H1 (cell line): ENCODE measurements at regions not wholly inside any gene's neighbourhood (a gene's known extent, or its start where the extent isn't known, plus 50 kb on each side); places are given as distances from the start of the nearest gene placed in this dataset.

Source experiments
- CTCF ChIA-PET: fragments of 300-600 bp; sonication (Branson Sonifier 250); formaldehyde crosslinking; loops from one replicate; lab custom pipeline; 2021; ENCODE audit not compliant: partially characterized antibody; lab: Charles Lee
- POLR2A ChIA-PET: fragments of 300-600 bp; sonication (Branson Sonifier 250); formaldehyde crosslinking; loops from one replicate; lab custom pipeline; 2021; ENCODE audit warnings: inconsistent platforms; ENCODE audit not compliant: partially characterized antibody; lab: Charles Lee
- DNase-seq, 2 experiments: peaks; one replicate each; pipeline versions ENCODE4 v3.0.0 to v3.0.0-alpha.2; 2010 to 2022; ENCODE audit warnings: low spot score in 2 of 2, low read depth in 1 of 2, mixed read lengths in 1 of 2
- FAIRE-seq: peaks from 2 replicates; lab custom pipeline; 2011; peaks lifted over from hg19 to GRCh38; lab: Jason Lieb, UNC
- H2AFZ ChIP-seq: 2 replicates; pipeline ENCODE4 v1.8.1; 2012; ENCODE audit warnings: low read length, inconsistent platforms
- H2AK5ac ChIP-seq: 2 replicates; pipeline ENCODE4 v1.6.1; 2013; ENCODE audit warnings: low read depth, low read length
- H2BK120ac ChIP-seq: replicated peaks from 2 replicates; pipeline ENCODE3; 2013; ENCODE audit warnings: low read depth, low read length, inconsistent platforms
- H2BK12ac ChIP-seq: 2 replicates; pipeline ENCODE4 v1.6.1; 2013; ENCODE audit warnings: low read depth, low read length
- H2BK15ac ChIP-seq: 2 replicates; pipeline ENCODE4 v1.6.1; 2013; ENCODE audit warnings: low read length
- H2BK20ac ChIP-seq: 2 replicates; pipeline ENCODE4 v1.6.1; 2013; ENCODE audit warnings: low read length
- H2BK5ac ChIP-seq: 2 replicates; pipeline ENCODE4 v1.6.1; 2013; ENCODE audit warnings: low read depth, low read length
- H3K14ac ChIP-seq: 2 replicates; pipeline ENCODE4 v1.6.1; 2013; ENCODE audit warnings: inconsistent platforms; ENCODE audit not compliant: insufficient read length
- H3K18ac ChIP-seq: 2 replicates; pipeline ENCODE4 v1.6.1; 2013; ENCODE audit warnings: low read length; ENCODE audit errors: extremely low read depth
- H3K23ac ChIP-seq: 2 replicates; pipeline ENCODE4 v1.6.1; 2013; ENCODE audit warnings: inconsistent platforms; ENCODE audit not compliant: insufficient read length
- H3K23me2 ChIP-seq: 2 replicates; pipeline ENCODE4 v1.6.1; 2013; ENCODE audit warnings: low read depth, low read length
- H3K27ac ChIP-seq: 2 replicates; pipeline ENCODE4 v1.6.1; 2011; ENCODE audit warnings: low read depth, low read length, inconsistent platforms
- H3K27me3 ChIP-seq, 4 experiments: replicated peaks in 1 of 4; 1 replicate in 1 of 4; 2 replicates in 3 of 4; pipeline versions ENCODE4 v1.6.1 to v1.8.1; 2011 to 2013; ENCODE audit warnings: low read length in 3 of 4, mild to moderate bottlenecking in 3 of 4, inconsistent platforms in 2 of 4, mixed read lengths in 2 of 4, moderate library complexity in 1 of 4; ENCODE audit not compliant: control insufficient read depth in 3 of 4, insufficient read depth in 3 of 4; ENCODE audit errors: extremely low read depth in 1 of 4
- H3K36me3 ChIP-seq, 4 experiments: 2 replicates each; pipeline versions ENCODE4 v1.6.1 to v1.8.1; 2011 to 2013; ENCODE audit warnings: mild to moderate bottlenecking in 4 of 4, low read length in 3 of 4, moderate library complexity in 2 of 4, control low read depth in 1 of 4, inconsistent platforms in 1 of 4; ENCODE audit not compliant: insufficient read depth in 4 of 4, control insufficient read depth in 2 of 4
- H3K4ac ChIP-seq: replicated peaks from 2 replicates; pipeline ENCODE3; 2013; ENCODE audit warnings: low read length, low read depth, mixed read lengths, inconsistent platforms; ENCODE audit not compliant: insufficient read length
- H3K4me1 ChIP-seq, 4 experiments: replicated peaks in 1 of 4; 1 replicate in 1 of 4; 2 replicates in 3 of 4; pipeline versions ENCODE4 v1.6.1 to v1.8.1; 2011 to 2013; ENCODE audit warnings: low read length in 3 of 4, inconsistent platforms in 2 of 4, mixed read lengths in 1 of 4; ENCODE audit not compliant: insufficient read depth in 4 of 4, control insufficient read depth in 3 of 4
- H3K4me2 ChIP-seq, 2 experiments: 2 replicates each; pipeline versions ENCODE4 v1.6.1 to v1.8.1; 2011 to 2013; ENCODE audit warnings: low read depth in 2 of 2, low read length in 2 of 2, control low read depth in 1 of 2, inconsistent platforms in 1 of 2, mild to moderate bottlenecking in 1 of 2; ENCODE audit not compliant: insufficient read depth in 1 of 2
- H3K4me3 ChIP-seq, 4 experiments: fragments of 200-600, 300-600 bp in 1 of 4; sonication (generic), shearing (Covaris generic), sonication (Bioruptor Twin) in 1 of 4; 2 replicates each; pipeline versions ENCODE4 v1.5.1 to v1.8.1; 2011 to 2016; ENCODE audit warnings: low read length in 4 of 4, low read depth in 3 of 4, control low read depth in 2 of 4, inconsistent platforms in 2 of 4, mild to moderate bottlenecking in 2 of 4, mixed read lengths in 1 of 4, moderate library complexity in 1 of 4; ENCODE audit not compliant: insufficient read depth in 2 of 4; ENCODE audit errors: extremely low read depth in 1 of 4
- H3K56ac ChIP-seq: replicated peaks from 2 replicates; pipeline ENCODE3; 2013; ENCODE audit warnings: low read depth, mild to moderate bottlenecking, mixed read lengths, low read length, inconsistent platforms; ENCODE audit not compliant: insufficient read length
- H3K79me1 ChIP-seq: 2 replicates; pipeline ENCODE4 v1.6.1; 2013; ENCODE audit warnings: low read depth, low read length, control low read depth
- H3K79me2 ChIP-seq, 2 experiments: 2 replicates each; pipeline versions ENCODE4 v1.6.1 to v1.8.1; 2012 to 2013; ENCODE audit warnings: low read length in 2 of 2, mild to moderate bottlenecking in 2 of 2, inconsistent platforms in 1 of 2; ENCODE audit not compliant: insufficient read depth in 2 of 2, control insufficient read depth in 1 of 2
- H3K9ac ChIP-seq, 4 experiments: replicated peaks in 1 of 4; 1 replicate in 1 of 4; 2 replicates in 3 of 4; pipeline versions ENCODE4 v1.6.1 to v1.8.1; 2011 to 2013; ENCODE audit warnings: low read depth in 3 of 4, low read length in 3 of 4, control low read depth in 2 of 4, mild to moderate bottlenecking in 2 of 4, moderate library complexity in 2 of 4, inconsistent platforms in 1 of 4; ENCODE audit errors: extremely low read depth in 1 of 4
- H3K9me3 ChIP-seq, 2 experiments: 2 replicates each; pipeline versions ENCODE4 v1.6.1 to v1.8.1; 2012 to 2013; ENCODE audit warnings: mild to moderate bottlenecking in 2 of 2, moderate library complexity in 2 of 2, control low read depth in 1 of 2, inconsistent platforms in 1 of 2, low read depth in 1 of 2, low read length in 1 of 2, mixed read lengths in 1 of 2; ENCODE audit not compliant: insufficient read depth in 2 of 2
- H4K20me1 ChIP-seq, 2 experiments: replicated peaks in 1 of 2; 2 replicates each; pipeline versions ENCODE3 to v1.8.1; 2011 to 2013; ENCODE audit warnings: inconsistent platforms in 2 of 2, low read length in 2 of 2, mild to moderate bottlenecking in 1 of 2; ENCODE audit not compliant: insufficient read depth in 2 of 2, control insufficient read depth in 1 of 2
- H4K5ac ChIP-seq: 2 replicates; pipeline ENCODE4 v1.6.1; 2013; ENCODE audit warnings: low read length, low read depth, mixed read lengths, inconsistent platforms; ENCODE audit not compliant: insufficient read length
- H4K8ac ChIP-seq: 2 replicates; pipeline ENCODE4 v1.8.0; 2013; ENCODE audit warnings: mild to moderate bottlenecking, moderate library complexity, low read length, inconsistent platforms; ENCODE audit not compliant: insufficient read depth; ENCODE audit errors: extremely low read depth
- H4K91ac ChIP-seq: replicated peaks from 2 replicates; pipeline ENCODE3; 2013; ENCODE audit warnings: low read length, mixed read lengths, inconsistent platforms; ENCODE audit not compliant: insufficient read length
- BRCA1 ChIP-seq: IDR thresholded peaks from 2 replicates; pipeline ENCODE4 v1.6.1; 2012; ENCODE audit warnings: low read depth, low read length, improper control_type of control experiment
- GABPA ChIP-seq: IDR thresholded peaks from 2 replicates; pipeline ENCODE4 v1.6.1; 2011; ENCODE audit warnings: mild to moderate bottlenecking, low read length, moderate library complexity, borderline replicate concordance; ENCODE audit not compliant: insufficient read depth
- JUND ChIP-seq: IDR thresholded peaks from 2 replicates; pipeline ENCODE4 v1.6.1; 2011; ENCODE audit warnings: mild to moderate bottlenecking, improper control_type of control experiment, low read length
- MAFK ChIP-seq: IDR thresholded peaks from 2 replicates; pipeline ENCODE4 v1.6.1; 2012; ENCODE audit warnings: low read depth, mild to moderate bottlenecking, improper control_type of control experiment, low read length
- NANOG ChIP-seq: IDR thresholded peaks from 2 replicates; pipeline ENCODE4 v1.6.1; 2011; ENCODE audit warnings: low read length, low read depth, mild to moderate bottlenecking, inconsistent platforms; ENCODE audit not compliant: insufficient read depth, poor library complexity, severe bottlenecking
- NRF1 ChIP-seq: IDR thresholded peaks from 2 replicates; pipeline ENCODE4 v1.6.1; 2011; ENCODE audit warnings: mild to moderate bottlenecking, low read depth, low read length, improper control_type of control experiment
- POLR2A ChIP-seq, 2 experiments: IDR thresholded peaks; 1 replicate in 1 of 2; 2 replicates in 1 of 2; pipeline ENCODE4 v1.6.1; 2011; ENCODE audit warnings: low read depth in 2 of 2, low read length in 2 of 2, mild to moderate bottlenecking in 2 of 2; ENCODE audit errors: control extremely low read depth in 1 of 2
- RBBP5 ChIP-seq: IDR thresholded peaks from 2 replicates; pipeline ENCODE4 v1.7.1; 2012; ENCODE audit warnings: low read depth, mild to moderate bottlenecking, inconsistent platforms, low read length, moderate library complexity, borderline replicate concordance
- RFX5 ChIP-seq: IDR thresholded peaks from 2 replicates; pipeline ENCODE4 v1.6.1; 2011; ENCODE audit warnings: low read depth, low read length, improper control_type of control experiment, borderline replicate concordance
- SAP30 ChIP-seq: fragments of 300-600 bp; sonication (generic); IDR thresholded peaks from 2 replicates; pipeline ENCODE4 v1.7.1; 2012; ENCODE audit warnings: low read length, moderate library complexity, mild to moderate bottlenecking, inconsistent platforms; ENCODE audit not compliant: insufficient read depth, insufficient replicate concordance
- SP4 ChIP-seq: IDR thresholded peaks from 2 replicates; pipeline ENCODE4 v1.6.1; 2012; ENCODE audit warnings: low read length, inconsistent platforms
- TBP ChIP-seq: IDR thresholded peaks from 2 replicates; pipeline ENCODE4 v1.6.1; 2011; ENCODE audit warnings: low read depth, low read length, improper control_type of control experiment
- WGBS, 2 experiments: shearing (Covaris generic) in 1 of 2; methylation state at CpG; one replicate each; pipeline versions ENCODE4 v1.1.6 to v1.1.7; 2013 to 2015; ENCODE audit warnings: low lambda C conversion rate in 2 of 2, mixed read lengths in 2 of 2, inconsistent platforms in 1 of 2, low coverage in 1 of 2, missing lambda C conversion rate in 1 of 2; ENCODE audit not compliant: insufficient replicate concordance in 2 of 2, insufficient coverage in 1 of 2, insufficient read length in 1 of 2; ENCODE audit errors: extremely low coverage in 1 of 2, missing lambda C conversion rate in 1 of 2; 5-methylcytosine and 5-hydroxymethylcytosine counted together
- TF ChIP-seq, protein P1 (sequence below): IDR thresholded peaks from 2 replicates; pipeline ENCODE4 v1.6.1; 2011; ENCODE audit warnings: low read depth, mild to moderate bottlenecking, low read length; ENCODE audit not compliant: insufficient read depth

DNA sequence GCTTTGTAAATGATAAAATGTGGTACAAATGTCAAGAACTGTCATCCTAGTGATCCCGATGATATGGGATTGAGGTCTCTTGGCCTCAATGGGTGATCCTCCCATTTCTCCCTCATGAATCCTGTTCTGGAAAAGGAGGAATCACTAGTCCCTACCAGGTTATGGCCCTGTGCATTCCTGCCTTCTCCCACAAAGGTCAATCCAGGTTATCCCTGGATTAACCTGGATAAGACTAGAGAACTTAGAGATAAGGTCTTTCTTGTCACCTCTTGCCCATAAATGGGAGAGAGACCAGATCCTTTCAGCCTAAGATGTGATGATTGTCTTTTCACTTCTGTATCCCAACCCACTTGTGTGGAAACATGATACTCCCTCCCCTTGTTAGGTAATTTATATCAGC, 396.7 kb downstream of the BUD13 start:
- ChIA-PET CTCF (interaction anchor here (0.8 to 3.6 kb wide), 3 partner anchors 10 to 266 kb away, joined by 3 to 11 read pairs (median 10); no protein-coding TSS in a partner anchor), POLR2A (no interaction called here)
- Histone ChIP-seq H3K9ac (no peak overlapping the region), H3K4me3 (no peak overlapping the region), H2BK5ac (no peak overlapping the region), H2BK120ac (no peak overlapping the region), H3K79me1 (no peaks in the 10 kb centered on the region; the same call in 1 of the 2 replicates), H3K79me2 (no peaks in the 10 kb centered on the region), H3K36me3 (no peaks in the 10 kb centered on the region), H2AK5ac (no peak overlapping the region), H3K9me3 (no peaks in the 10 kb centered on the region), H3K23me2 (no peaks in the 10 kb centered on the region), H3K23ac (no peak overlapping the region), H3K27me3 (no peaks in the 10 kb centered on the region), H3K4ac (no peak overlapping the region), H3K18ac (no peak overlapping the region), H4K8ac (no peak overlapping the region), H3K56ac (no peak overlapping the region), H3K27ac (no peak overlapping the region; the same call in 1 of the 2 replicates), H2BK15ac (no peak overlapping the region), H3K4me2 (no peak overlapping the region), H3K4me1 (peaks cover 0 to 5% (median 2%) of the 10 kb centered on the region in 4 experiments; a peak in 1 of 7 replicates), H3K14ac (no peak overlapping the region), H2AFZ (no peak overlapping the region), H2BK12ac (no peak overlapping the region), H4K20me1 (no peaks in the 10 kb centered on the region), H2BK20ac (no peak overlapping the region), H4K91ac (no peak overlapping the region), H4K5ac (no peak overlapping the region)
- no peak for TF ChIP-seq JUND
- no peak for TF ChIP-seq MAFK
- TF ChIP-seq NRF1 = no peak
- TF ChIP-seq SP4 = no peak
- no peak for TF ChIP-seq BRCA1
- TF ChIP-seq NANOG = no peak
- TF ChIP-seq, protein P1, sequence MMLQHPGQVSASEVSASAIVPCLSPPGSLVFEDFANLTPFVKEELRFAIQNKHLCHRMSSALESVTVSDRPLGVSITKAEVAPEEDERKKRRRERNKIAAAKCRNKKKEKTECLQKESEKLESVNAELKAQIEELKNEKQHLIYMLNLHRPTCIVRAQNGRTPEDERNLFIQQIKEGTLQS = no peak
- no peak for TF ChIP-seq TBP
- no peak for TF ChIP-seq RFX5
- TF ChIP-seq RBBP5 = no peak
- no peak for TF ChIP-seq GABPA
- TF ChIP-seq POLR2A (IDR thresholded peaks at IDR 0.05; ENCODE audit: control extremely low read depth in 1 of 2, low read depth in 2 of 2, low read length in 2 of 2) = no peak
- TF ChIP-seq SAP30 = no peak
- no peak for FAIRE-seq
- 94% methylated on average over 1 of the region's 1 CpG; no CpG with 5 or more reads in 1 of the 2 experiments for WGBS, 2 experiments
- DNase-seq = no peak
